Right lung (tissue), 2 donors: ENCODE measurements at regions not wholly inside any gene's neighbourhood (a gene's known extent, or its start where the extent isn't known, plus 50 kb on each side); places are given as distances from the start of the nearest gene placed in this dataset.
A peak's percentile ranks its signal among the peaks of the same experiment; 100 is the strongest.

Experiments used
- DNase-seq, 2 donors: peaks; one replicate each; pipeline ENCODE4 v3.0.0-alpha.2; 2013

- no peak for DNase-seq
These were observed 163.4 kb upstream of the COL1A2 start for GRCh38 chr7:94231305-94231704.

GRCh38 chr7:94236960-94237359, 157.7 kb upstream of the COL1A2 start:
- DNase-seq, result no peak

- no peak for DNase-seq
These were observed 157.3 kb upstream of the COL1A2 start for GRCh38 chr7:94237417-94237816.

- DNase-seq, result no peak
These were observed 154.9 kb upstream of the COL1A2 start for GRCh38 chr7:94239661-94240234.

GRCh38 chr7:94240902-94241301, 153.8 kb upstream of the COL1A2 start:
- DNase-seq, result no peak

GRCh38 chr7:94241402-94241925, 153.2 kb upstream of the COL1A2 start:
- no peak for DNase-seq

GRCh38 chr7:94243066-94243711, 151.5 kb upstream of the COL1A2 start:
- peak; percentile 55 to 74 for DNase-seq

GRCh38 chr7:94244760-94245159, 149.9 kb upstream of the COL1A2 start:
- DNase-seq, result no peak

GRCh38 chr7:94245500-94245899, 149.2 kb upstream of the COL1A2 start:
- no peak for DNase-seq

GRCh38 chr7:94247970-94248369, 146.7 kb upstream of the COL1A2 start:
- no peak for DNase-seq

- no peak for DNase-seq
These were observed 145.1 kb upstream of the COL1A2 start for GRCh38 chr7:94249631-94250030.

- no peak for DNase-seq
These were observed 144.6 kb upstream of the COL1A2 start for GRCh38 chr7:94250124-94250523.

GRCh38 chr7:94250987-94251386, 143.7 kb upstream of the COL1A2 start:
- DNase-seq, result no peak

GRCh38 chr7:94252124-94252523, 142.6 kb upstream of the COL1A2 start:
- DNase-seq, result no peak

- no peak for DNase-seq
These were observed 141.7 kb upstream of the COL1A2 start for GRCh38 chr7:94252971-94253370.

- DNase-seq, result peak in 1 of 2 donors; percentile 24
These were observed 141.0 kb upstream of the COL1A2 start for GRCh38 chr7:94253686-94254085.

- no peak for DNase-seq
These were observed 136.0 kb upstream of the COL1A2 start for GRCh38 chr7:94258418-94259300.

- DNase-seq, result no peak
These were observed 133.6 kb upstream of the COL1A2 start for GRCh38 chr7:94261067-94261466.

- DNase-seq, result no peak
These were observed 129.9 kb upstream of the COL1A2 start for GRCh38 chr7:94264756-94265155.

- DNase-seq, result no peak
These were observed 129.2 kb upstream of the COL1A2 start for GRCh38 chr7:94265456-94265855.

- peak; percentile 71 to 76 for DNase-seq
These were observed 128.5 kb upstream of the COL1A2 start for GRCh38 chr7:94266238-94266644.

GRCh38 chr7:94270772-94271171, 123.9 kb upstream of the COL1A2 start:
- no peak for DNase-seq
